Thoracic aorta (tissue), 2 donors: ENCODE measurements at regions not wholly inside any gene's neighbourhood (a gene's known extent, or its start where the extent isn't known, plus 50 kb on each side); places are given as distances from the start of the nearest gene placed in this dataset.

Experiments
- ATAC-seq: fragments of 150-250 bp; one replicate; pipeline ENCODE4 v1.8.0; 2017; ENCODE audit warnings: low read depth; ENCODE audit not compliant: insufficient number of reproducible peaks, low FRiP score
- DNase-seq: peaks from one replicate; pipeline ENCODE4 v3.0.0-alpha.2; 2020; ENCODE audit warnings: low spot score
- H3K27ac ChIP-seq, 2 donors: fragments of 200-600 bp; sonication (generic); 1 replicate in 1 of 2; 2 replicates in 1 of 2; pipeline ENCODE4 v1.5.1; 2016; ENCODE audit warnings: mild to moderate bottlenecking in 2 of 2, moderate library complexity in 2 of 2
- H3K27me3 ChIP-seq: fragments of 200-600 bp; sonication (generic); replicated peaks from 2 replicates; pipeline ENCODE4 v1.6.0; 2016; ENCODE audit warnings: mild to moderate bottlenecking; ENCODE audit not compliant: insufficient read depth
- H3K36me3 ChIP-seq: fragments of 200-600 bp; sonication (generic); one replicate; pipeline ENCODE4 v1.5.1; 2016
- H3K4me1 ChIP-seq, 2 donors: fragments of 200-600 bp; sonication (generic); 1 replicate in 1 of 2; 2 replicates in 1 of 2; pipeline versions ENCODE4 v1.5.1 to v1.6.0; 2016; ENCODE audit warnings: low read depth in 2 of 2, mild to moderate bottlenecking in 1 of 2; ENCODE audit not compliant: control insufficient read depth in 1 of 2
- H3K4me3 ChIP-seq: fragments of 200-600 bp; sonication (generic); 2 replicates; pipeline ENCODE4 v1.5.1; 2016; ENCODE audit warnings: mild to moderate bottlenecking
- H3K9me3 ChIP-seq: fragments of 200-600 bp; sonication (generic); 2 replicates; pipeline ENCODE4 v1.5.1; 2016
- CTCF ChIP-seq: fragments of 200-600 bp; sonication (generic); IDR thresholded peaks from one replicate; pipeline ENCODE4 v1.5.1; 2019; ENCODE audit warnings: antibody characterized with exemption

- H3K27ac ChIP-seq, result no peak overlapping the region
- H3K4me3 ChIP-seq, result no peak overlapping the region
- no peak for TF ChIP-seq CTCF
Measured at GRCh38 chr1:60857851-60858250, 224.5 kb upstream of the NFIA start.

DNA sequence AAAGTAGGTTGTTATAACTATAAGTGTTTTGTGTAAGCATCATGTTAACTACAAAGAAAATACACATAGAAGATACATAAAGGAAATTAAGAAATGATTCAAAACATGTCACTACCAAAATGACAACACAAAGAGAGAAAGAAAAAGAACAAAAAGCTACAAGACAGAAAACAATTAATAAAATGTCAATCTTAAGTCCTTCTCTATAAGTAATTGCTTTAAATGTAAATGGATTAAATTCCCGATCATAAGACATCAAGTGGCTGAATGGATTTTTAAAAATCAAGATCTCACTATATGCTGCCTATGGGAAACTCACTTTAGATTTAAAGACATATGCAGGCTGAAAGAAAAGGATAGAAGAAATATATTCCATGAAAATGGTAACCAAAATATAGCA lies 232.3 kb upstream of the NFIA start:
- no peak for DNase-seq
- no peak for TF ChIP-seq CTCF
- Histone ChIP-seq H3K4me1 (no peaks in the 10 kb centered on the region), H3K4me3 (no peak overlapping the region), H3K27me3 (no peaks in the 10 kb centered on the region), H3K27ac (no peak overlapping the region), H3K36me3 (no peaks in the 10 kb centered on the region), H3K9me3 (peaks cover 4% of the 10 kb centered on the region)
- ATAC-seq, result no peak

More at GRCh38 chr1:60857851-60858250, 224.5 kb upstream of the NFIA start:
- Histone ChIP-seq H3K9me3 (no peaks in the 10 kb centered on the region), H3K27me3 (no peaks in the 10 kb centered on the region), H3K4me1 (peaks cover 0 to 8% of the 10 kb centered on the region in 2 donors), H3K36me3 (no peaks in the 10 kb centered on the region)
- ATAC-seq, result no peak
- DNase-seq, result no peak

DNA sequence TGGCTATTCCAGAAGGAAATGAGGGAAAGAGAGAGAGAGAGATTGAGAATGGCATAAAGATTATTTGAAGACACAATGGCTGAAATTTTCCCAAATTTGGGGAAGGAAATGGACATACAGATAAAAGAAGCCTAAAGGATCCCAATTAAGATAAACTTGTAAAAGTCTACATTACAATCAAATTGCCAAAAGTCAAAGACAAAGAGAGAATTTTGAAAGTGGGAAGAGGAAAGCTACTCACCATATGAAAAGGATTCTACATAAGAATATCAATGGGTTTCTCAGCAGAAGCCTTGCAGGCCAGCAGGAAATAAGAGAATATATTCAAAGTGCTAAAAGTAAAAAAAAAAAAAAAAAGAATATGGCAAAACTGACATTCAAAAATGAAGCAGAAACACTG lies 233.0 kb upstream of the NFIA start:
- no peak overlapping the region for H3K27ac ChIP-seq
- TF ChIP-seq CTCF, result no peak
- no peaks in the 10 kb centered on the region for H3K27me3 ChIP-seq
- H3K4me1 ChIP-seq, result no peaks in the 10 kb centered on the region
- DNase-seq, result no peak
- H3K9me3 ChIP-seq, result peaks cover 4% of the 10 kb centered on the region
- H3K36me3 ChIP-seq, result no peaks in the 10 kb centered on the region
- no peak for ATAC-seq
- H3K4me3 ChIP-seq, result no peak overlapping the region

- ATAC-seq, result no peak
- TF ChIP-seq CTCF, result peak; percentile 27
Measured at GRCh38 chr1:60848583-60849188, 233.7 kb upstream of the NFIA start.

DNA sequence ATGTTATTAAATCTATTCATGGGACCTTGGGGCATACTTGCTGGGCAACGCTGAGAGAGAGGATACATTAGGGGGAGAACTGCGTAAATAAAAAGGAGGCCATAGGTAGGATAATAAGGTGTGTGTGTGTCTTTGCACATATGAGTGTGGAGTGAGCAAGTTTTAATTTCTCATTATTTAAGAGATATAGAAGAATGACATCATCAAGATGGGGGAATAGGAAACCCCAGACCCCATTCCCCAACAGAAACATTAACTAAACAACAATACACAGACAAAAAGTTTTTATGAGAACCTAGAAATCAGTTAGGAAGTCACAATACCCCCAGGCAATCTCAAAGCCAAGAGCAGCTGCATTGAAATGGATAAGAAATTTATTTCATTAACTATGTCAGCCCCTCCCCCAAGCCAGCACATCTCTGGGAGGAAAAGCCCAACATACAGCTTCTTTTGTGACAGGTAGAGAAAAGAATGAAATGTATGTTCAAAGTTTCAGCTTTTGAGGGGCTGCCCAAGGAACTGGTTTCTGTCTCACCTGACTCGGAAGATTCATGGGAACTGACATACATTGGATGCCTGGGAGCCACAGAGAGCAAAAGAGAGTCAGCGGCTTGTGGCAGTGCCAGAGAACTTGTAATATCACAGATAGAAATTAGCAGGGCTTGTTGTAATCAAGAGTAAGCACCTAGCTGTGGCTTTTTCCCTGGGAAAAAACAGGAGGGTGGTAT lies 234.3 kb upstream of the NFIA start:
- H3K27me3 ChIP-seq, result no peaks in the 10 kb centered on the region
- no peak overlapping the region for H3K27ac ChIP-seq
- no peaks in the 10 kb centered on the region for H3K4me1 ChIP-seq
- ATAC-seq (no peak), DNase-seq (no peak)
- no peak for TF ChIP-seq CTCF
- H3K36me3 ChIP-seq, result no peaks in the 10 kb centered on the region
- no peak overlapping the region for H3K4me3 ChIP-seq
- peaks cover 4% of the 10 kb centered on the region for H3K9me3 ChIP-seq

More at GRCh38 chr1:60848583-60849188, 233.7 kb upstream of the NFIA start:
- Histone ChIP-seq H3K4me1 (no peaks in the 10 kb centered on the region), H3K4me3 (no peak overlapping the region), H3K9me3 (peaks cover 4% of the 10 kb centered on the region), H3K36me3 (no peaks in the 10 kb centered on the region), H3K27me3 (no peaks in the 10 kb centered on the region), H3K27ac (no peak overlapping the region)
- no peak for DNase-seq
